ENCODE measurements at regions not wholly inside any gene's neighbourhood (a gene's known extent, or its start where the extent isn't known, plus 50 kb on each side); places are given as distances from the start of the nearest gene placed in this dataset.
A peak's percentile ranks its signal among the peaks of the same experiment; 100 is the strongest.

DNA sequence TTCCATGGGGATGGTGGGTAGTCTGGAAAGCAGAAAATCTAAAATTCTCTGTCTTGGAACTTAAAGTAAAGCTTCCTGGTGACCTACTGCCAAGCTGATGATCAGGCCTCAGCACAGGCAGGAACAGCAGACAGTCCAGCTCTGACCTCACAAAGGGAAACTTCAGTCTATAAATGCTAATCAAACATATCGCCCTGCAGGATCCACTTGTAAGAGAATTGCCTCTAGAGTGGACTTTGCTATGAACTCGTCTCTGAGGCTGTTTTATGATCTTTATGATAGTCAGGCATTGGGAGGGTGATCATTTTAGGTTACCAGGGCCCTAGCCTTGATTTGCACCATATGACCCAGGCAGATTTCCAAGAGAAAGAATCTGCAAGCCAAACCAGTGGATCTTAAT is 67.6 kb upstream of the SELENOP start:
- Histone ChIP-seq H3K4me2 (ENCODE audit: low read length) (no peak overlapping the region), H3K4me1 (peaks cover 14% of the 10 kb centered on the region), H3K4me3 (ENCODE audit: low read depth, low read length) (no peak overlapping the region), H3K9ac (no peak overlapping the region), H2AFZ (peak overlapping the region; percentile 80), H3K9me3 (ENCODE audit: control insufficient read depth, low read length) (no peaks in the 10 kb centered on the region), H3K27ac (no peak overlapping the region), H3K79me2 (no peaks in the 10 kb centered on the region), H3K27me3 (ENCODE audit: control insufficient read depth, insufficient read depth, low read length) (no peaks in the 10 kb centered on the region), H3K36me3 (ENCODE audit: control insufficient read depth, insufficient read depth, low read length) (no peaks in the 10 kb centered on the region)
- TF ChIP-seq, protein P1, sequence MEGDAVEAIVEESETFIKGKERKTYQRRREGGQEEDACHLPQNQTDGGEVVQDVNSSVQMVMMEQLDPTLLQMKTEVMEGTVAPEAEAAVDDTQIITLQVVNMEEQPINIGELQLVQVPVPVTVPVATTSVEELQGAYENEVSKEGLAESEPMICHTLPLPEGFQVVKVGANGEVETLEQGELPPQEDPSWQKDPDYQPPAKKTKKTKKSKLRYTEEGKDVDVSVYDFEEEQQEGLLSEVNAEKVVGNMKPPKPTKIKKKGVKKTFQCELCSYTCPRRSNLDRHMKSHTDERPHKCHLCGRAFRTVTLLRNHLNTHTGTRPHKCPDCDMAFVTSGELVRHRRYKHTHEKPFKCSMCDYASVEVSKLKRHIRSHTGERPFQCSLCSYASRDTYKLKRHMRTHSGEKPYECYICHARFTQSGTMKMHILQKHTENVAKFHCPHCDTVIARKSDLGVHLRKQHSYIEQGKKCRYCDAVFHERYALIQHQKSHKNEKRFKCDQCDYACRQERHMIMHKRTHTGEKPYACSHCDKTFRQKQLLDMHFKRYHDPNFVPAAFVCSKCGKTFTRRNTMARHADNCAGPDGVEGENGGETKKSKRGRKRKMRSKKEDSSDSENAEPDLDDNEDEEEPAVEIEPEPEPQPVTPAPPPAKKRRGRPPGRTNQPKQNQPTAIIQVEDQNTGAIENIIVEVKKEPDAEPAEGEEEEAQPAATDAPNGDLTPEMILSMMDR (IDR thresholded peaks at IDR 0.05) = no peak

DNA sequence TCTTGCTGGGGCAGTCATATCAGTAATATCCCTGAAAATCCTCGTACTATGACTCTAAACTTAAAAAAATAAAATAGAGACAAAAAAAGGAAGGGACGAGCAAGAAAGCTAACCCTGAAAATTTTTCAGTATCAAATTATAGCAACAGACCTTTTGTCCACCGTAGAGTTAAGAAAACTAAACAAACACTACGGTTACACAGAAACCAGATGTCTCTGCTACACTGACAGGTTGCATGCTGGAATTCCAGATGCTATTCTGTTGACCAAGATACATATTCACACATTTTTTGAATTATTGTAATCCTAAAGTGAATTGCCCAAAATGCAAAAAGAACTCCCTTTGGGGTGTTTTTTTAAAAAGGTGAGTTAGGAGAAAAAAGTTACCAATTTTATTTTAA is 66.9 kb upstream of the SELENOP start:
- Histone ChIP-seq H3K9ac (no peak overlapping the region), H3K27ac (peak overlapping the region; percentile 20), H3K4me3 (ENCODE audit: low read depth, low read length) (no peak overlapping the region), H3K27me3 (ENCODE audit: control insufficient read depth, insufficient read depth, low read length) (no peaks in the 10 kb centered on the region), H3K36me3 (ENCODE audit: control insufficient read depth, insufficient read depth, low read length) (no peaks in the 10 kb centered on the region), H3K4me1 (peaks cover 14% of the 10 kb centered on the region), H3K9me3 (ENCODE audit: control insufficient read depth, low read length) (no peaks in the 10 kb centered on the region), H2AFZ (peak overlapping the region; percentile 80), H3K4me2 (ENCODE audit: low read length) (no peak overlapping the region), H3K79me2 (no peaks in the 10 kb centered on the region)
- TF ChIP-seq, protein P1 (IDR thresholded peaks at IDR 0.05) = no peak

DNA sequence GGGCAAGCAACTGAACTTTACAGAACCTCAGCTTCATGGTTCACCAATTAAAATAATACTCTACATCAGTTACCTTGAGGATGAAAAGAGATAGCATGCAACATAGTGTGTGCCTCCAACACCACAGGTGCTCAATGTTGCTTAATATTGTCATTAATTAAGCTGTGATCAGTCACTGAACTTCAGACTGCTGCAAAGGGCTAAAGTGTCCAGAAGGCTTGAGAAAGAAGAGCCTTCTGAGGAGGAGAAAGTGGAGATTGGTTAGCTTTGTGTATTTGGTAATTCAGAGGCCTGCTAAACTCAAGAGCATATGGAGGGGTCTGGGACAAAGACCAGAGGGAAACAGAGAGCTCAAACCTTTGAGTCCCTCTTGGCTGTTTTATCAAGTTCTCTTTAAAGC is 66.3 kb upstream of the SELENOP start:
- TF ChIP-seq, protein P1 (IDR thresholded peaks at IDR 0.05) = no peak
- Histone ChIP-seq H3K36me3 (ENCODE audit: control insufficient read depth, insufficient read depth, low read length) (no peaks in the 10 kb centered on the region), H3K4me1 (peaks cover 14% of the 10 kb centered on the region), H3K4me3 (ENCODE audit: low read depth, low read length) (no peak overlapping the region), H3K9ac (no peak overlapping the region), H3K27ac (peak overlapping the region; percentile 20), H3K9me3 (ENCODE audit: control insufficient read depth, low read length) (no peaks in the 10 kb centered on the region), H2AFZ (peak overlapping the region; percentile 80), H3K27me3 (ENCODE audit: control insufficient read depth, insufficient read depth, low read length) (no peaks in the 10 kb centered on the region), H3K79me2 (no peaks in the 10 kb centered on the region), H3K4me2 (ENCODE audit: low read length) (no peak overlapping the region)

DNA sequence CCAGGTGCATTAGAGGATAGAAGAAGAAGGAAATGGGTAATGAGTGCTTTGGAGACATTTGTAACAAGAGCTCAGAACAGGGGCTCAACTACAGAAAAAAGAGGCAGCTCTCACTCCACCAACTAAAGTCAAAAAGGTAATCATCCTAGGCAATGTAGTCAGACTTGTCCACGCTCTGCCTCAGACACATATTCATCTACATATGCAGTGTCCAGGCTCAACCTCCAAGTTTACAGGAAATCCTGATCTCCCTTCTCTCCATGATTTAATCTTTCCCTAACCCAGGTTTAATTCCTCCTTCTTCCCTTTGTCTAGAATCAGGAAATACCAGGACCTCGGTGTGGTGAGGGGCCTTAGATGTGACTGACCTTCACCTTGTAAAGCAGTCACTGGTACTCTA is 65.7 kb upstream of the SELENOP start:
- Histone ChIP-seq H3K4me3 (ENCODE audit: low read depth, low read length) (no peak overlapping the region), H3K9me3 (ENCODE audit: control insufficient read depth, low read length) (no peaks in the 10 kb centered on the region), H3K27ac (no peak overlapping the region), H3K4me1 (peaks cover 14% of the 10 kb centered on the region), H3K9ac (no peak overlapping the region), H3K36me3 (ENCODE audit: control insufficient read depth, insufficient read depth, low read length) (no peaks in the 10 kb centered on the region), H2AFZ (peak overlapping the region; percentile 80), H3K79me2 (no peaks in the 10 kb centered on the region), H3K4me2 (ENCODE audit: low read length) (no peak overlapping the region), H3K27me3 (ENCODE audit: control insufficient read depth, insufficient read depth, low read length) (no peaks in the 10 kb centered on the region)
- TF ChIP-seq, protein P1 (IDR thresholded peaks at IDR 0.05) = no peak

DNA sequence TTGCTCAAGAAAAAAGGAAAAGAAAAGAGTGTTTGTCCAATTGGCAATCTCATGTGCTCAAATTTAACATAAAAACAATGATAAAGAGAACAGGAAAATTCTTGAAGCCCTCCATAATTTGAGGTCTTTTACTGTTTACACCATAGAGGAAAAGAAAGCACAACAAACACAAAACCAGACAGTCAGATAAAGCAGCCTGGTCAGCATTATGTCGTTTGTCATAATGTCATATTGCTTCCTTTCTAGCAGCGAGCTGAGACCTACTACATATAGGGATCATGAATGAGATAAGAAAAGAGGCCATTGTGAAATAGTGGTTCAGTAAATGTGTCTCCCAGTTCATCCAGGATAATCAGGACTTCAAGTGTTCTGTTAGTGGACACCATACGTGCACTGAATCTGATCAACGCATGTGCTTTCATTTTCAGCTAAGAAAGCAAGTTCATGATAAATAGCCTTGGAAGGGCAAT is 64.7 kb upstream of the SELENOP start:
- Histone ChIP-seq H3K27ac (no peak overlapping the region), H3K4me3 (ENCODE audit: low read depth, low read length) (no peak overlapping the region), H3K4me2 (ENCODE audit: low read length) (no peak overlapping the region), H2AFZ (peak overlapping the region; percentile 58), H3K36me3 (ENCODE audit: control insufficient read depth, insufficient read depth, low read length) (no peaks in the 10 kb centered on the region), H3K27me3 (ENCODE audit: control insufficient read depth, insufficient read depth, low read length) (no peaks in the 10 kb centered on the region), H3K9ac (no peak overlapping the region), H3K79me2 (no peaks in the 10 kb centered on the region), H3K9me3 (ENCODE audit: control insufficient read depth, low read length) (no peaks in the 10 kb centered on the region), H3K4me1 (peaks cover 14% of the 10 kb centered on the region)
- TF ChIP-seq, protein P1 (IDR thresholded peaks at IDR 0.05) = no peak
